ENCODE measurements at regions not wholly inside any gene's neighbourhood (a gene's known extent, or its start where the extent isn't known, plus 50 kb on each side); places are given as distances from the start of the nearest gene placed in this dataset.

DNA sequence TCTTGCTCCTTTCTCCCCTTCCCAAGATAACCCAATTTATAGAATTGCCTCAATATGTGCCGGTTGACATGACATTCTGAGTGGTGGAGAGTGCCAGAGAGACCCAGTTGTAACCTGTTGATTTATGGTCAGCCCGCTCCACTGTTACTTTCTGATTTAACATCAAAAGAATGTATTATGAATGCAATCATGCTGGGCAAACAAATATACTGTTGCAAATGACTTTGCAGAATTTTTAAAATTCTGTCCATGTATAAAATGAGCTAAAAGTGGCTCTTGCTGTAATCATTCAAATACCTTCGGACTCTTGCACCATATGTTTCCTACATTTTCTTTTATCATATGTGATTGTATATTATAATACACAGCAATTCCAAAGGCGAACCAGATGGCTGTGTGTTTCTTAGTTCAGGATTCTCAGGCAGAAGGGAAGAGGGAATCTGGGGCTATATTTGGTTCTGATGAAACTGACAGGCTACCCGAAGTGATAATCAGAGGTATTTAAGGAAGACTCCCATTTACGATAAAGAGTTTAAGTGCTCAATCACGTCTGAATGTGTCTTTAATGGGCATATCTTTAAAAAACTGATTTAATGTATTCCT, 131.7 kb downstream of the CLCN4 start:
- no peak for DNase-seq (ENCODE audit: low spot score)

DNA sequence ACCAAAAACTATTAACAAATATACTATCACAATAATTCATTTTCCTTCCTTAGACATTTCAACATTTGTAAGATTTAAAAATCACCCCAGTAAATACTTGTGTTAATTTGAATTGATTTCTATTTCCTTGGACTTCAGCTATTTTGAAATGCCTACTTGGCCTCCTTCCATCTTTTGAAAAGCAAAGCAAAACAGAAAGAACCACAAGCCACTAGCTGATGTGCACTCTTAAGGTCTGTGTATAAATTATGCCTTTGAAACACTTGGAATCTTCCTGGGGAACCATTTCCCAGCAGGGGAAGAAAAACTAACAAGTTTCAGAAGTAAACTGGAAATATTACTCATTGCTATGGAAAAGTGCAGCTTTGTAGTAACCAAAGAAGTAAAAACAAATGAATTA, 139.8 kb downstream of the CLCN4 start:
- peak; percentile 20 for DNase-seq (ENCODE audit: low spot score)

DNA sequence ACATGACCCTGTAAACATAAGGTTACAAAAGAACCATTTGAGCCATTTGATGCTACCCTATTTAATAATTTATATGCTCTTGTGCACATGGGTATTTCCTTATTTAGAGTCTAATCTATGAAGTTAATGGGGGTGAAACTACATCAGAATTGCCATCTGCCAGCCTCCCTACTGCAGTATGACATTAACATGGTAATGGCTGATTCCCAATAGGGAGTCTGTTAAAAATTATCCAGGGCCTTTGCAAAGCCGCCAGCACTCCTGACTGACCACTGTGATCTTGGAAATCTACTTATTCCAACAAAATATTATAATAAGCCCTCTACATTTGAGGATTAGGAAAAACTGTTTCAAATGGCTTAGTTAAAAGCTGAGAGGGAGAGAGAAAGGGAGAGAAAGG, 153.7 kb downstream of the CLCN4 start:
- no peak for DNase-seq (ENCODE audit: low spot score)

DNA sequence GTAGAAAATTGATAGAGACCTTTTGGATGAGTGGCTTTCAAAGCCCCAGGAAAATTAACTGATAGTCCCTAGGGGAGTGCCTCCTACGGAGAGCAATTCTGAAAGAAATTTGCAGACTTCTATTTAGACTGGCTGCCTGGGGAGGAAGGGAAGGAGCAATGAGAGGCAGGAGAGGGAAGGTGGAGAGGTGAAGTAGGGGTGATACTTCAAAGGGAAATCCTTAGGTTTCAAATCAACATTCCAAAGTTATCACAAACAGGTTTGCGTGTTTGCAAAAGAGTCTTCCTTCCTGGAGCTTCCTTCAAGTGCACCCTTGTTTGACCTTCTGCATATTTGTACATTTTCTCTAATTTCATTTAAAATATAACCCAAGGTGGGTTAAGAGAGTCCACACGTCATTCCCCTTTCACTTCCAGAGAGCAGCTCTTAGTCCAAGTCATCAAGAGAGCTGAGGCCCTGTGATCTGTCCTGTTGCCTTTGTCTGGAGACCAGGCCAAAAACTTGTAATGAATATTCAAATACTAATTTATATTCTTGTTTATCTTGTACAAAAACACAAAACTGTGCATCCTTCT, 157.8 kb downstream of the CLCN4 start:
- DNase-seq (ENCODE audit: low spot score) = no peak

DNA sequence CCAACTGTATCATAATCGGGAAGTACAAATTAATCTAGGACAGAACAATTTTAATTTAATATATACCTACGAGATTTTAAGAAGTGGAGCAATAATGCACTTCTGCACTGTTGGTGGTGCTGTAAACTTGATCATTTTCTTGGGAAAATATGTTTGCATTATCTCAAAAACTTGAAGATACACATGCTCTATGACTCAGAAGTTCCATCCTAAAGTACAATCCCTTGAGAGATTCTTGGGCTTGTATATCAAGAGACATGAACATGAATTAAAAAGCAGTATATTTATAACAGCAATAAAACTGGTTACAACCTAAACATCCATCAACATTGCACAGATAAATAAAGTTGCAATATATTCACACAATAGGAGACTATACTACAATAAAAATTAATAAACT, 168.8 kb downstream of the CLCN4 start:
- DNase-seq (ENCODE audit: low spot score) = no peak

DNA sequence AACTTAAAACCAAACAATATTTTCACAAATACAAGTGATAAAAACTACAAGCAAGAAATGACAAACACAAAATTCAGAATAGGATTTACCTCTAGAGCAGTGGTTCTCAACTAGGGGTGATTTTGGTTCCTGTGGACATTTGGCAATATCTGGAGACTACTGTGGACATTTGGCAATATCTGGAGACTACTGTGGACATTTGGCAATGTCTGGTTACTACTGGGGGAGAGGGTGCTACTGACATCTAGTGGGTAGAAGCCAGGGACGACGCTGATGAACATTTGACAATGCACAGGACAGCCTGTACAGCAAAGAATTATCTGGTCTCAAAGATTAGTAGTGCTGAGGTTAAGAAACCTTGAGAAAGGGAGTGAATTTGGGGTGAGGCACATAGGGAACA, 169.8 kb downstream of the CLCN4 start:
- peak; percentile 7 for DNase-seq (ENCODE audit: low spot score)

DNA sequence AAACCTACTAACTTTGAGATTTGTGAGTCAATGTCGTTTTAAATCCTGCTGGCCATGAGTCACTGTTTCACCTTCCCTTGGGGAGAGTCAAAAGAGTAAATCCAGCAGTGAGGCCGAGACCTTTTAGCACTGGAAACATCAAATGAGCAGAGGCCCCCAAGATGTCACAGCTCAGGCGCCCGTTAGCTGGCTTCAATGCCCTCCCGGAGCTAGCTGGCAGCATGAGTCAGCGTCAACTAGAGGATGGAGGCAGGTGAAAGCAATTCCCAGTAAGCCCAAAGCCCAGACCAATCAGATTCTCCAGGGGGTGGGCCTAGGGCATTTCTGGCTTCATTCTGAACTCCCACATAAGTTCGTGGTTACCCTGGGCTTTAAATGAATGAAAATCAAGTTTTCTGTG, 170.9 kb downstream of the CLCN4 start:
- no peak for DNase-seq (ENCODE audit: low spot score)

DNA sequence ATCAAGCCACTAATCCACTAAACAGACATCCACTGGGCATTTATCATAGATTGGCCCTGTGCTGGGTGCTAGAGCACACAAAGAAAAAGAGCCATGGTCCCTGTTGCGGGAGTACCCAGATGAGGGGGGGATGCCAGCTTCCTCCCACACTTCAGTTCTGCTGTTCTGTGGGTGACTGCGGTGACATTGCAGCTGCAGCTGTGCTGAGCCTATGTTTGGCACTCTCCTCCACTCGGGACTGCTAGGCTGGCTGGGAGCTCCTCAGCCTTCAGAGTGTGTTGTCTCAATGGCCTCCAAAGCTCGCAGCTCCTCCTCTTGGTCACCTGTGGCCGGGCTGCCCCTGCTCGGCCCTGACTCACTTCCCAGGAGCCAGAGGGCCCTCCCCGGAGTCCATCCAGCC, 173.2 kb downstream of the CLCN4 start:
- DNase-seq (ENCODE audit: low spot score) = no peak

DNA sequence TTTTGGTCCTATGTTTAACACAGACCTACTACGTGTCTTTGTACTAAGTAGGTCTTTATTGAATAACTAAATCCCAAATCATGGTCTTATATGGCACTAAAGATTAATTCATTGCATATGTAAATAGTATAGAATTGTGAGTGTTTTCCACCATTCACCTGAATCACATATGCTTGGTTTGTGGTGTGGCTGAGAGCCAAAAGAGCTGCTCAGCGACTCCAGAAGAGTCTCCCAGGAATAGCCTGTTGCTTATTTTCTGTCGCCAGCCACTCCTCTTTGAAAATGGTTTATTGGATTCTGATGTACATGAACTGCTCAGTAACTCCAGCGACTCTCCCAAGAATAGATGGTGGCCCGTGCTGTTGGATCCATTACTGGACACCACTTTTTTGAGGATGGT, 184.5 kb downstream of the CLCN4 start:
- no peak for DNase-seq (ENCODE audit: low spot score)

DNA sequence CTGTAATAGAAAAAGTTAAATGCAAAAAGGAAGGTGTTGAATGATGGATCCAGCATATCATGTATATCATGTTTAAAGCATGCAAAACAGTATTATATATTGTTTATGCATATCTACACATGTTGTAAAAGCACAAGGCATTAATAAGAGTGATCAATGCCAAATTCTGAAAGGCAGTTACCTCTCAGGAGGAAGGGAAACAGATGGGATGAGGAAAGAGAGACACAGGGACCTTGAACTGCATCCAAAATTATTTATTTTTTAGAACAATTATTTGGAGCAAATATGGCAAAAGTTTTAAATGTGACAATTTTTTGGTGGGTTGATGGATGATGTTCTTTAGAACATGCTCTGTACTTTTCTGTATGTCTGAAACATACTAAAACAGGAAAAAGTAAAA, 193.4 kb downstream of the CLCN4 start:
- no peak for DNase-seq (ENCODE audit: low spot score)

DNA sequence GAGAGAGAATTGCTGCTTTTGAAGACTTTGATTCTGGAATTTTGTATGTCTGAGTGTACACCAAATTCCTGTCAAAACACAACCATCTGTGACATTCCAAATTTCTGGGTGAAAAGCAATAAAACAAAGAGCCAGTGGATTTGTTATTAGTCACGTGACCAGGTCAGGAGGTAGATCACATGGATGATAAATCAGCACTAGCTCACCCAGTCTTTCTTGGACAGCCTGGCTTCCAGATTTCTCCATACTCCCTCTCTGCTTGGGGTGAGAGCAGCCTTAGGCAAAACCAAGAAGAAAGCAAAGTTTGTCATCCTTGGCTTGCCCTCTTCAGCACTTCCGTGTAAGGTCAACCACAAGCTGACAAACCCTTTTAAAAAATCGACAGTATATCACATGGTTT, 194.2 kb downstream of the CLCN4 start:
- peak; percentile 21 for DNase-seq (ENCODE audit: low spot score)

DNA sequence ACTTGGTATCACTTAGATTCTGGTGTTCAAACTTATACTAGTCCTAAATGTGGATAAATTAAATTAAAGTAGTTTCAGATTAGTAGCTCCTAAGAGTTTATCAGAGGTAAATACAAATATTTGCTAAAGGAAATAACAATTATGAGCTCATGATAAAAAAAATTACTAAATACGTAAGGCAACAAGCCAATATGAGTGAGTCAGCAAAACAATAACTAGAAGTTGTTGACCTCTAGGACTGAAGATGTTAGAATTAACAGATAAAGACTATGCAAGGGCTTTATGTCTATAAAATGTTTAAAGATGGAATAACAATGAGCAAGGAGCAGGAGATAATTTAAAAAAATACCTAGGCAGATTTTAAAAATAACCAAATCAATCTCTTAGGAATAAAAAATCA, 195.8 kb downstream of the CLCN4 start:
- DNase-seq (ENCODE audit: low spot score) = no peak

DNA sequence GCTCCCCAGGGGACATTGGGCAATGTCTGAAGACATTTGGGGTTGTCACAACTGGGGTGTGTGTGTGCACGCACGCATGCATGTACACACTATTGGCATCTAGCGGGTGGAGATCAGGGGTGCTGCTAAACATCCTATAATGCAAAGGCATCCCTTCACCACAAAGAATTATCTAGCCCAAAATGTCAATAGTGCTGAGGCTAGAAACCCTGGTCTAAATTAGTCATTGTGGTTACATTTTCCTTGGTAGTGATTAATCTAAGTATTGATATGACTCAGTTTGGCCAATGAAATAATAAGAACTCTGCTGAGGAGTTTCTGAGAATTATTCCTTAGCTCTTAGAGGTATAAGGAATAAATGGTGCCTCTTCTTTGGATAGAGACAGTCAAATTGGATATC, 200.2 kb downstream of the CLCN4 start:
- DNase-seq (ENCODE audit: low spot score) = peak; percentile 36

DNA sequence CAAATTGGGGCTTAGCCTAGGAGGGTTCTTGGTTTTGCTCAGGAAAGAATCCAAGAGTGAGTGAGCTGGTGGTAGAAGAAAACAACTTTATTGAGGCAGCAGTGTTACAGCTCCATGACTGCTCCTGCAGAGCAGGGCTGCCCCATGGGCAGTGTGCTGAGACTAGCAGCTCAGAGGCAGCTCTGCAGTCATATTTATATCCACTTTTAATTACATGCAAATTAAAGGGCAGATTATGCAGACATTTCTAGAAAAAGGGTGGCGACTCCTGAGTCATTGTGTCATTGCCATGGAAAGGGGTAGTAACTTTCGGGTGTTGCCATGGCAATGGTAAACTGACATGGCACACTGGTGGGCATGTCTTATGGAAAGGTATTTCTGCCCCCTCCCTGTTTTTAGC, 202.2 kb downstream of the CLCN4 start:
- no peak for DNase-seq (ENCODE audit: low spot score)

DNA sequence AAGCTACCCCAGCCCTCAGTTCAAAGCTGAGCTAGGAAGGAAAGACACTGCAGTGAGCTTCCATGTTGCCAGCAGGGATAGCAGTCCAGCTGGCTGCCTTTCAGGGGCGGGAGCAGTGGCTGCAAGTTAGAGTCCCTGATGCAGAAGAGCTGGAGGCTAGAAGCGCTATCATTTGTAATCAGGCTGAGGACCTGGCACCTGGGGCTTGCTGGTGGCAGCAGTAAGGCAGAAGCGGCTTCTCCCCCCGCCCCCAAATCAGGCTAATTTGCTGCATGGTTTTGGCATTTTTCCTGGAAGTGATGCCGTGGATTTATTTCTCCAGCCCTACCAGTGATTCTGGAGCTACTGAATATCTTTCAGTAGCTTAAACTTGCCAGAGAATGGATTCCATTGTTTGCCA, 203.3 kb downstream of the CLCN4 start:
- no peak for DNase-seq (ENCODE audit: low spot score)

DNA sequence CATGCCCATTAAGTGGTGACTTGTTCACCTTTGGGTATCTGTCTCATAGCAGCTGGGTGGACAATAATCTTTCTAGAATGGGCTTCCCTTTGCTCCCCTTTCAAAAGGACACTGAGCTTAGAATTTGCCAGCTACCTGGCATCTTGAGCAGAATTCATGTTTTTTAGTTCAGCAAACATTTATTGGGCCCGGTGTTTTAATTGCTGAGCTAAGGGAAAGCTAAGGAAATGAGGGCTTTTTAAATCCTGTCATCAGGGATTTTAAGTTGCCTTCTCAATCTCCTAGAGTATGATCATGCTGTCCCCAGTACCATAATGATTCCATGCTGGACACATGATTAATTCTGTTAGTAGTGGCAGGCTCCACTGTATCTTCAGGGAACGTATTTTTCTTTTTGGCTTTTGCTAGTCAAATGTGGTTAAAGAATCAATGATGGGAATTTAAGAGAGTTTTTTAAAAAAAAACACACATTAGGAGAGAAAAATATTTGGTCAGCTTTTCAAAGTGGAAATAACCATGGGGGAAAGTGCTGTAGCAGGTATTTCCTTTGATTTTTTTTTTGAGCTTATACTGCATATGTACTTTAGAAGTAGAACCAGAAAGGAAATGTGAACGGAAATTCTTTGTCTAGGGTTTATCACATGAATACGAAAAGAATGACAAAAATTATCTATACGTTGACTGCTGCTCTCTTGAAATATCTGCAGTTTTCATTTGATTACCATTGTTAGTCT, 208.9 kb downstream of the CLCN4 start:
- no peak for DNase-seq (ENCODE audit: low spot score)

DNA sequence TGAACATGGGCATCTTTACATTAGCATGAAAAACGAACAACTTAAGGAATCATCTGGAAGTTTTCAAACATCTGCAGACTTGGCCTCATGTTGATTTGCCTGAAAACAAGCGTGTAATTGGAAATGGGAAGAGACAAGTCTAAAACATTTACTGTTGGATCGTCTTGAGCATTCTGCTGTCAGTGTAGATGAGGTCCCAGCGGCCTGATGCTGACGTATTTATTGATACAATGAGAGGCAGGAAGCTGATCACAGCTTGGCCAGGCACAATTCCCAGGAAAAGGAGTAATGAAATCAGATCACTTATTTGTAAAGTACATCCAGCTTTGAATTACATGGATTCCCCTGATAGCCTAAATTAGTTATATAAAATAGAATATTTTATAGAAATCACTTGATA, 210.6 kb downstream of the CLCN4 start:
- no peak for DNase-seq (ENCODE audit: low spot score)

DNA sequence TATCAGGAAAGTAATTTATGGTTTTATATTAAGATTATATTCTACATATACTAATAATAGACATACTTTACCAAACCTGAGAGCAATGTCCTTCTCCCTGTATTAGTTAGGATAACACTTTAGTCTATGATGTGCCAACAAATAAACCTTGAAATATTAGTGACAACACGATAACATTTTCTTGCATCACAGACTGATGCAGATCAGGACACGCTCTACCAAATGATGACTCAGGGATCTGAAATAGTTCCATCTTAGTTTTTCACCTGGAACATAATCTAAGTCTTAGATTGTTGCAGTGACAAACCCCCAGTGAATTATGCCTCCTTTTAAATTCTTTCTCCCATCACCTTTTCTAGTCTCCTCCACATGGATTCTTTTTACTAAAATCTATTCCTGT, 214.2 kb downstream of the CLCN4 start:
- no peak for DNase-seq (ENCODE audit: low spot score)

DNA sequence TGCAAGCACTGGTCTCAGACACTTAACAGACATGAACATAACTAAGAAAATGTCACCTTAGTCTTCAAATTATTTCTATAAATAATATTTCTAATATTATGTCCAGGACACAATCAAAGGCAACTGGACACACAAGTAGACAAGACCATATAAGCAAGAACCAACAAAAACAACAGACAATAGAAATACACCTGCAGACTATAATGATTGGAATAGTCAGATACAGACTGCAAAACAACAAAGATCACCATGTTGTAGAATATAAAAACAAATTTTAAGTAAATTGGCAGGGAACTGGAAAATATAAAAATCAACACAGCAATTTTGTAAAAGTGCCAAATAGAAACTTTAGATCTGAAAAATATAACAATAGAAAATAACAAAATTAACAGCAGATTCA, 220.7 kb downstream of the CLCN4 start:
- DNase-seq (ENCODE audit: low spot score) = no peak

DNA sequence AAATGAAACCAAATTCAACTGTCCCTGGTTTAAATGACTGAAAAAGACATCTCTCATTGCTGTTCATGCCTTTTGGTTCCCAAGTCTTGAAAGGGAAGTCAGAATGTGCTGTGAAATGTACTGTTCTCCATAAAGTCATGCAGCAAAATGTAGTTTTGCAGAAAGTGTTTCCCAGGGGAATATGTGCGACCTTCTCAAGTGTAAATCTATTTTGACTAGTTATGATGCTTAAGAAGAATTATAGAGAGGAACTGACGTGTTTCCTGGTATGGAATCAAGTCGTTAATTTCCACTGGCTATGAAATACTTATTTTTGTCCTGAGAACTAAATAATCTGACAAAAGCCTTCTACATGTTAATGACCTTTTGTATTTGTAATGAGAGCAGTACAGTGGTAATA, 223.1 kb downstream of the CLCN4 start:
- DNase-seq (ENCODE audit: low spot score) = no peak

DNA sequence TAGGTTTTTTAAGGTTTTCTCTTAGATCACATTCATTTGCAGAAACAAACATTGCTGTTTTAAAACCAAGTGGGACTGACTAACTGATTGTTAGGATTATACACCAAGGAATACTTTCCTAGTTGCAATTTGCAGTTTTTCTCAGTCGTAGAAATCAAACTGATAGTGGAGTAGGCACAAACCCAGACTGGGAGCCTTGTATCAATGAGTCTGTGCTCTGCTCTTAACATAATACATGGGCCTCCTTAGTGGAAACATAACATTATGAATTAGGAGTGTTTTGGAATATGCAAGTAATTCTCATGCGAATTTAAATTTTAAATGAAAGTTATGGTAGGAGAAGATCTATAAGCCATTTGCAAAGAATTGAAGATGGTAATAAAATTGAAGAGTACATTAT, 223.5 kb downstream of the CLCN4 start:
- DNase-seq (ENCODE audit: low spot score) = no peak

DNA sequence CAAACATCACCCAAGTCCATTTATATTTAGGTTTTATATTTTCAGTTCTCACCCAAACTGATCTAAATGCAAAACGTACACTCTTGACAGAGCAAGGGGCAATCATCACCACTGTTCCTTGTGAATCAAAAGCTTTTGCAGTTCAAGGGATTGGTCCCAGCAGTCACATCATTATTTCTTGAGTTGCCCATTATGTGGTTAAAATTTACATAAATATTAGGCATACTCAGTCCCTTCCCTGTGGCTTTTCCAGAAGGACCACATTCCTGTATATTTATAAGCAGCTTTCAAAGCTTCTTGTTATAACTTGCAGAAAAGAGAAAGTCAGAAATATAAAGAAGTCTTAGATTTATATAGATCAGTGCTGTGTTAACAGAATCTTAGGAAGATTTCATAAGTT, 224.4 kb downstream of the CLCN4 start:
- no peak for DNase-seq (ENCODE audit: low spot score)

DNA sequence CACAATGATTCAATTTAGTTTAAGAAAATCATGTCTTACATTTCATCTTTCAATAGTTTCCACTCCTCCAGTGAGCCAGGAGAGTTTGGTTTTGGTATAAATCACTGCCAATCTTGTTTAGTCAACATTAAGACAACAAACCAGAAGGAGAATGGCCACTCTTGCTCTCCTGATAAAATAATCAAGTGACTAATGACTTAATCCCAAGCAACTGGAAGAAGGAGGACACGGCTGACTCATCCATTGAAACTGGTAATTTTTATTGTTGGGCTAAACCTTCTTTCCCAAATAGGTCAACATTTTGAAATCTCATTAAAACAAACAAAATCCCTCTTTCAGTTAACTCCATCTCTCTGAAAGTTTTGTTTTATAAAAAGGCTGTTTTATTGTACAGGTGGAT, 230.2 kb downstream of the CLCN4 start:
- no peak for DNase-seq (ENCODE audit: low spot score)

DNA sequence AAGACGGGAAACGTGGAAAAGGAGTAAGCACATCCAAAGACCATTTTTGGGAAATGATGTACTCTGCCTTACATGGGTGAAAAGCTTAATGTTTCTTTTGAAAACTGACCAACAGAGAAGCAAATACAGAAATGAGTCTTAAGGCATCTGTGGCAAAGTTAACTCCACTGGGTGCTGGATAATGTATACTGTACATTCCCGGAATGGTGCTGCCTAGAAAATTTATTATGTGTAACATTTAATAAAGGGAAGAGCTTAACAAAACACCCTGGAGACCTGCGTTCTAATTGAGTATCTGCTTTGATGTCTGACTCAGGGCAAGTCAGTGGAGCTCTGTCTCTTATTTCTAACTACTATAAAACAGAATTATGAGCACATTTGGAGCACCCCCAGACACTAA, 230.2 kb downstream of the MID1 start:
- DNase-seq (ENCODE audit: low spot score) = no peak
